Psoas muscle (tissue), 7 donors: ENCODE measurements at regions not wholly inside any gene's neighbourhood (a gene's known extent, or its start where the extent isn't known, plus 50 kb on each side); places are given as distances from the start of the nearest gene placed in this dataset.

Experiments used
- ATAC-seq, 4 donors: fragments of 200-7000 bp; cut with Tn5 transposase; one replicate each; pipeline ENCODE4 v1.9.1; 2020; ENCODE audit warnings: moderate library complexity in 3 of 4, mild to moderate bottlenecking in 2 of 4
- DNase-seq, 2 donors: peaks; one replicate each; pipeline ENCODE4 v3.0.0-alpha.2; 2020
- H3K27ac ChIP-seq: fragments of 200-600 bp; one replicate; pipeline ENCODE4 v1.8.0; 2022
- H3K27me3 ChIP-seq, 3 donors: fragments of 200-600 bp in 1 of 3; one replicate each; pipeline versions ENCODE4 v1.6.1 to v1.8.0; 2013 to 2022; ENCODE audit warnings: low read length in 2 of 3, mild to moderate bottlenecking in 2 of 3, moderate library complexity in 1 of 3; ENCODE audit not compliant: insufficient read depth in 3 of 3
- H3K36me3 ChIP-seq, 2 donors: fragments of 200-600 bp in 1 of 2; one replicate each; pipeline versions ENCODE4 v1.6.1 to v1.8.0; 2013 to 2022; ENCODE audit warnings: low read depth in 1 of 2, mild to moderate bottlenecking in 1 of 2, moderate library complexity in 1 of 2; ENCODE audit not compliant: insufficient read depth in 1 of 2
- H3K4me1 ChIP-seq: fragments of 200-600 bp; one replicate; pipeline ENCODE4 v1.8.0; 2022
- H3K4me3 ChIP-seq: fragments of 200-600 bp; one replicate; pipeline ENCODE4 v1.8.0; 2022; ENCODE audit warnings: mild to moderate bottlenecking
- H3K9me3 ChIP-seq: fragments of 200-600 bp; one replicate; pipeline ENCODE4 v1.8.0; 2022
- CTCF ChIP-seq: fragments of 200-600 bp; IDR thresholded peaks from one replicate; pipeline ENCODE4 v1.8.0; 2022; ENCODE audit warnings: antibody characterized with exemption
- WGBS, 3 donors: extraction: QIAGEN DNeasy Blood & Tissue Kit; methylation state at CpG; one replicate each; pipeline versions ENCODE4 v1.1.6 to v1.1.7; 2013; 5-methylcytosine and 5-hydroxymethylcytosine counted together
- intact Hi-C, 2 donors: fragments of 100-400 bp; cut with DNase I; formaldehyde crosslinking; loops; one replicate each; pipeline versions ENCODE4 v1.11.0 to v1.14.2; 2022
- donor health status: healthy with polysubstance abuse.
- donor health status: DM: no; HTN: no; CAD: no; lungs with moderate emphysema.
- donor health status: Bipolar disorder and iron deficiency.
- donor health status: healthy.
- donor health status: DM: yes; HTN: yes; CAD: no.
- donor health status: DM: no; HTN: no; CAD: no.
- donor health status: DM: yes; HTN: yes; CAD: no.

- H3K36me3 ChIP-seq: no peaks in the 10 kb centered on the region
- WGBS, 3 donors: 89 to 98% (median 94%) methylated on average over 2 of the region's 2 CpGs
- intact Hi-C loops: no loop called here
- DNase-seq (no peak), ATAC-seq (no peak)
- H3K4me1 ChIP-seq: no peaks in the 10 kb centered on the region
- H3K27ac ChIP-seq: no peak overlapping the region
- no peaks in the 10 kb centered on the region for H3K9me3 ChIP-seq
- TF ChIP-seq CTCF: no peak
- no peak overlapping the region for H3K4me3 ChIP-seq
- H3K27me3 ChIP-seq: no peaks in the 10 kb centered on the region
Measured at GRCh38 chr6:74642101-74642500, 563.8 kb downstream of the COL12A1 start.

GRCh38 chr6:74638412-74638811, 567.4 kb downstream of the COL12A1 start:
- ATAC-seq (no peak), DNase-seq (no peak)
- H3K27ac ChIP-seq: no peak overlapping the region
- WGBS, 3 donors: 18 to 29% (median 24%) methylated on average over 3 of the region's 3 CpGs
- H3K4me3 ChIP-seq: no peak overlapping the region
- no peaks in the 10 kb centered on the region for H3K4me1 ChIP-seq
- no peak for TF ChIP-seq CTCF
- no peaks in the 10 kb centered on the region for H3K36me3 ChIP-seq
- no peaks in the 10 kb centered on the region for H3K9me3 ChIP-seq
- intact Hi-C loops: no loop called here
- no peaks in the 10 kb centered on the region for H3K27me3 ChIP-seq

- H3K9me3 ChIP-seq: no peaks in the 10 kb centered on the region
- no peaks in the 10 kb centered on the region for H3K36me3 ChIP-seq
- H3K27me3 ChIP-seq: no peaks in the 10 kb centered on the region
- H3K27ac ChIP-seq: no peak overlapping the region
- no peaks in the 10 kb centered on the region for H3K4me1 ChIP-seq
- intact Hi-C loops: no loop called here
- no peak for TF ChIP-seq CTCF
- ATAC-seq (no peak), DNase-seq (no peak)
- no peak overlapping the region for H3K4me3 ChIP-seq
- 55 to 93% (median 87%) methylated on average over 1 of the region's 1 CpG for WGBS, 3 donors
Measured at GRCh38 chr6:74632196-74632875, 573.5 kb downstream of the COL12A1 start.

- no peaks in the 10 kb centered on the region for H3K36me3 ChIP-seq
- no peak for DNase-seq
- TF ChIP-seq CTCF: no peak
Measured at GRCh38 chr6:74631564-74631963, 574.3 kb downstream of the COL12A1 start.

GRCh38 chr6:74626288-74626687, 579.6 kb downstream of the COL12A1 start:
- Histone ChIP-seq H3K4me3 (no peak overlapping the region), H3K27me3 (no peaks in the 10 kb centered on the region), H3K27ac (no peak overlapping the region), H3K36me3 (no peaks in the 10 kb centered on the region), H3K9me3 (no peaks in the 10 kb centered on the region), H3K4me1 (no peaks in the 10 kb centered on the region)
- DNase-seq: no peak
- intact Hi-C loops: no loop called here
- no peak for TF ChIP-seq CTCF
- ATAC-seq: no peak
- 48 to 66% (median 58%) methylated on average over 4 of the region's 4 CpGs for WGBS, 3 donors

More at GRCh38 chr6:74631564-74631963, 574.3 kb downstream of the COL12A1 start:
- intact Hi-C loops: no loop called here
- WGBS, 3 donors: 21 to 41% (median 28%) methylated on average over 2 of the region's 2 CpGs
- no peaks in the 10 kb centered on the region for H3K9me3 ChIP-seq
- peak in 3 of 4 donors; percentile 30 to 57 (median 57) for ATAC-seq
- H3K4me1 ChIP-seq: no peaks in the 10 kb centered on the region
- H3K27ac ChIP-seq: no peak overlapping the region
- H3K4me3 ChIP-seq: no peak overlapping the region
- H3K27me3 ChIP-seq: no peaks in the 10 kb centered on the region
